Osteocyte (in vitro differentiated cells): ENCODE measurements at regions not wholly inside any gene's neighbourhood (a gene's known extent, or its start where the extent isn't known, plus 50 kb on each side); places are given as distances from the start of the nearest gene placed in this dataset.

Experiments
- DNase-seq: peaks from one replicate; pipeline ENCODE4 v3.0.0; 2021; ENCODE audit warnings: mixed read lengths; ENCODE audit not compliant: unreplicated experiment; ENCODE audit errors: extremely low spot score
- H3K27ac Mint-ChIP-seq: one replicate; pipeline ENCODE4 v1.8.0; 2021; ENCODE audit warnings: mild to moderate bottlenecking, mixed read lengths; ENCODE audit not compliant: unreplicated experiment
- H3K27me3 Mint-ChIP-seq: one replicate; pipeline ENCODE4 v1.8.0; 2021; ENCODE audit warnings: mixed read lengths; ENCODE audit not compliant: unreplicated experiment
- H3K36me3 Mint-ChIP-seq: one replicate; pipeline ENCODE4 v1.8.0; 2021; ENCODE audit warnings: mixed read lengths; ENCODE audit not compliant: unreplicated experiment
- H3K4me1 Mint-ChIP-seq: one replicate; pipeline ENCODE4 v1.8.0; 2021; ENCODE audit warnings: mixed read lengths; ENCODE audit not compliant: unreplicated experiment
- H3K4me3 Mint-ChIP-seq: one replicate; pipeline ENCODE4 v1.8.0; 2021; ENCODE audit warnings: mild to moderate bottlenecking, moderate library complexity, mixed read lengths; ENCODE audit not compliant: unreplicated experiment
- H3K9me3 Mint-ChIP-seq: one replicate; pipeline ENCODE4 v1.8.0; 2021; ENCODE audit warnings: mixed read lengths; ENCODE audit not compliant: unreplicated experiment
- TF ChIP-seq, protein P1 (sequence below): fragments of 200-600 bp; sonication (generic); IDR thresholded peaks from 2 replicates; pipeline ENCODE4 v1.5.0; 2021; ENCODE audit warnings: antibody characterized with exemption, mild to moderate bottlenecking, moderate library complexity

DNA sequence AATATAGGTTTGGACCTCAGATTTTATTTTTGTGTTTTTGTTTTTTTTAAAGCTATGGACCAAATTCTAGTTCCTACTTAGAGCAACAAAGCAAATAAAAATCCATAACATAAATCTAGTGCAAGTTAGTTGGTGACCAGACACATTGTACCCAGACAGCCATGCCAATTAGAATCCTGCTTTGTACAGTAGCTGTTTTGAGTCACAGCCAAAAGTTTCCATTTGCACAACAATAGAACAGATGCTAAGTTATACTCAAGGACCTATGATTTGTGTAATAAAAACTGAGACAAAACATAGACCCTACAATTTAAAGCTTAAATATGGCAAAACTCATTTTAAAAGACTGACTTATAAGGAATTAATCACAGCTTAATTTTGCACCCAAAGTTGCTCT, 513.1 kb upstream of the CBLB start:
- H3K9me3 Mint-ChIP-seq = no peaks in the 10 kb centered on the region
- H3K36me3 Mint-ChIP-seq = no peaks in the 10 kb centered on the region
- no peak overlapping the region for H3K4me3 Mint-ChIP-seq
- H3K27ac Mint-ChIP-seq = no peak overlapping the region
- no peaks in the 10 kb centered on the region for H3K27me3 Mint-ChIP-seq
- no peak for DNase-seq
- TF ChIP-seq, protein P1, sequence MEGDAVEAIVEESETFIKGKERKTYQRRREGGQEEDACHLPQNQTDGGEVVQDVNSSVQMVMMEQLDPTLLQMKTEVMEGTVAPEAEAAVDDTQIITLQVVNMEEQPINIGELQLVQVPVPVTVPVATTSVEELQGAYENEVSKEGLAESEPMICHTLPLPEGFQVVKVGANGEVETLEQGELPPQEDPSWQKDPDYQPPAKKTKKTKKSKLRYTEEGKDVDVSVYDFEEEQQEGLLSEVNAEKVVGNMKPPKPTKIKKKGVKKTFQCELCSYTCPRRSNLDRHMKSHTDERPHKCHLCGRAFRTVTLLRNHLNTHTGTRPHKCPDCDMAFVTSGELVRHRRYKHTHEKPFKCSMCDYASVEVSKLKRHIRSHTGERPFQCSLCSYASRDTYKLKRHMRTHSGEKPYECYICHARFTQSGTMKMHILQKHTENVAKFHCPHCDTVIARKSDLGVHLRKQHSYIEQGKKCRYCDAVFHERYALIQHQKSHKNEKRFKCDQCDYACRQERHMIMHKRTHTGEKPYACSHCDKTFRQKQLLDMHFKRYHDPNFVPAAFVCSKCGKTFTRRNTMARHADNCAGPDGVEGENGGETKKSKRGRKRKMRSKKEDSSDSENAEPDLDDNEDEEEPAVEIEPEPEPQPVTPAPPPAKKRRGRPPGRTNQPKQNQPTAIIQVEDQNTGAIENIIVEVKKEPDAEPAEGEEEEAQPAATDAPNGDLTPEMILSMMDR = no peak
- peaks cover 14% of the 10 kb centered on the region for H3K4me1 Mint-ChIP-seq

DNA sequence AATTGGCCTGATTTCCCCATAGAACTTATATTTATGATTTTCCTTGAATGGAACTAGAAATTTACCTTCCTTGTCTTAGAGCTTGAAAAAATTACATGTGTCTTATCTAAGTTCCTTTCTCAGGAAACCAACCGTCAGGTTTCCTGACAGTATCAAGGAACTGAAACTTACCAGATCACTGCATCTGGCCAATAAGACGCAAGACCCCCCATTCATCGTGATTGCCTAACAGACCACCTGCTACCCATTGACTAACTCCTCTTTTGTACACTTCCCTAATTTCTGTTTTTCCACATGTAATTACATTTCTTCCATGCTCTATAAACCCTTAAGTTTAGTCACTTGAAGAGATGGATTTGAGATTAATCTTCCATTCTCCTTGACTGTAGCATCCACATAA, 517.2 kb upstream of the CBLB start:
- H3K9me3 Mint-ChIP-seq = no peaks in the 10 kb centered on the region
- DNase-seq = no peak
- H3K4me3 Mint-ChIP-seq = no peak overlapping the region
- no peak overlapping the region for H3K27ac Mint-ChIP-seq
- no peaks in the 10 kb centered on the region for H3K36me3 Mint-ChIP-seq
- TF ChIP-seq, protein P1 = no peak
- H3K4me1 Mint-ChIP-seq = peaks cover 10% of the 10 kb centered on the region
- H3K27me3 Mint-ChIP-seq = no peaks in the 10 kb centered on the region

DNA sequence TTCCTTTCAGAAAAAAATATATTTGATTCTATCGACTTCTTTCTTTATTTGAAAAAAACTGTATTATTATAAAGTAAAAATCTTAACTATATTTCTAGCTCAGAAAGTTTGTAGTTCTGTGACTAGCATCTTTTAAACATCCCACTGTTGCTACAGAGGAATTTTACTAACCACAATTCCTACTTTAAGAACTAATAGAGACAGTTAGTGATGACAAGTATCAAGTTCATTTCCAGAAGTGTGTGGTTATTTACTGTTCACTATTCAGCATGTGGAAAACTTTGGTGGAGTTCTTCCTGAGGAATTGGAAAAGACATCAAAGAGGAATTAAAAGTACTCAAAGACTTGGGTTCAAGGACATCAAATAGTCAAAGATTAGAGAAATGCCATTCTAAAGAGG, 524.1 kb upstream of the CBLB start:
- TF ChIP-seq, protein P1 = no peak
- Mint-ChIP-seq H3K4me1 (peaks cover 13% of the 10 kb centered on the region), H3K9me3 (no peaks in the 10 kb centered on the region), H3K27ac (no peak overlapping the region), H3K27me3 (no peaks in the 10 kb centered on the region), H3K36me3 (no peaks in the 10 kb centered on the region), H3K4me3 (no peak overlapping the region)
- DNase-seq = no peak

DNA sequence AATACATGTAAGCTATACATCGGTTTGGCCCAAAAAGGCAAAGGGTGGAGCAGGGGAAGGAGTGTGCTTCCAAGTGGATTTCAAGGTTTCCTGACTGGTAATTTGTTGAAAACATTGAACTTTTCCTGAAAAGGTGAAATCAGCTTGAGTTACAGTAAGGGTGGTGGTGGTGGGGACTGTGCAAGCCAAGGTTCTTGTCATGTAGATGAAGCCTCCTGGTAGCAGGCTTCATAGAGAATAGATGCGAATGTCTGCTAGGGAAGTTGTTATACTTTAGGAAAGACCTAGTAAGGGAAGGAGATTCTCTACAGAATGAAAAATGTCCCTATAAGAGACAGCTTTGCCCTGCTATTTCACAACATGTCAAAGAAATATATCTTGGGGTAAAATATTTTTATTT, 528.2 kb upstream of the CBLB start:
- Mint-ChIP-seq H3K27ac (no peak overlapping the region), H3K9me3 (no peaks in the 10 kb centered on the region)

DNA sequence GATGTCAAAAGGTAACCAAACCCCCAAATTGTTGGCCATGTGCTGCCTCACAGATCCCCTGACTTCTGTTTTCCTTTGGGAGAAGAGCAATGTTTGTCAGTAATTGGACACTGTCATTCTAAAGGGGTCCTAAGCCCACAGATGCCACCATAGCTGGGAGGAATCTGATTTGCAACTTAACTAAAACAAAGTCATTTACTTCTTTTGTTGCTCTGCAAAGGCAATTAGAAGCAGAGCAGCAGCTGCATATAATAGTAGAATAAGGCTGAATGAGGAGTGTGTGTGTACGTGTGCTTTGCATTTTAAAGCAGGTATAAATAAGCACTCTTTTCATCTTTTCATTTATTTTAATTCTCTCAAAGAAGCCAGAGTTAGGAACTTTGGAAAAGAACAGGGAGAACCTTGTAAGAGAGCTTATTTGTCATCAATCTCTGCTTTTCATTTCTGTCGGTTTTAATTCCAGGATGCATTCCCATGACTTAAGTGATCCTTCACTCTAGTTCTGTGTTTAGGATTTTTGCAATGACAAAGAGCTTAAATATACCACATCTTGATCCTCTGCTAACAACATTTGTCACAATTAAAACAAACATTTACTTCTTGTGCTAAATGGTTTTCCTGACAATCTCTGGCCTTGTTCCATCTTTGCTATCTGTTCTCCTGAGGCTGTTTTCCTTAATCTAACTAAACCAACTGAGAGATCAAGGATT, 530.2 kb upstream of the CBLB start:
- H3K27ac Mint-ChIP-seq = no peak overlapping the region
- H3K4me3 Mint-ChIP-seq = no peak overlapping the region
- H3K36me3 Mint-ChIP-seq = no peaks in the 10 kb centered on the region
- peaks cover 13% of the 10 kb centered on the region for H3K4me1 Mint-ChIP-seq
- no peak for DNase-seq
- no peaks in the 10 kb centered on the region for H3K27me3 Mint-ChIP-seq
- TF ChIP-seq, protein P1 = no peak
- no peaks in the 10 kb centered on the region for H3K9me3 Mint-ChIP-seq

More for the DNA sequence above, 528.2 kb upstream of the CBLB start:
- no peak for DNase-seq
- H3K27me3 Mint-ChIP-seq = no peaks in the 10 kb centered on the region
- TF ChIP-seq, protein P1 = no peak
- H3K4me1 Mint-ChIP-seq = peaks cover 13% of the 10 kb centered on the region
- no peaks in the 10 kb centered on the region for H3K36me3 Mint-ChIP-seq
- no peak overlapping the region for H3K4me3 Mint-ChIP-seq
